Fibroblast of lung (primary cell): ENCODE measurements at regions not wholly inside any gene's neighbourhood (a gene's known extent, or its start where the extent isn't known, plus 50 kb on each side); places are given as distances from the start of the nearest gene placed in this dataset.

Experiments used
- EZH2 ChIP-seq: IDR thresholded peaks from 2 replicates; pipeline ENCODE4 v1.5.1; 2012; ENCODE audit warnings: low read length, control low read depth, mild to moderate bottlenecking; ENCODE audit errors: missing control alignments
- TF ChIP-seq, protein P1 (sequence below), 2 donors: IDR thresholded peaks in 1 of 2; conservative IDR thresholded peaks in 1 of 2; 1 replicate in 1 of 2; 2 replicates in 1 of 2; pipeline ENCODE4 v1.5.1; 2011 to 2012; ENCODE audit warnings: low read length in 2 of 2, control low read depth in 1 of 2, inconsistent platforms in 1 of 2, low read depth in 1 of 2, mild to moderate bottlenecking in 1 of 2

DNA sequence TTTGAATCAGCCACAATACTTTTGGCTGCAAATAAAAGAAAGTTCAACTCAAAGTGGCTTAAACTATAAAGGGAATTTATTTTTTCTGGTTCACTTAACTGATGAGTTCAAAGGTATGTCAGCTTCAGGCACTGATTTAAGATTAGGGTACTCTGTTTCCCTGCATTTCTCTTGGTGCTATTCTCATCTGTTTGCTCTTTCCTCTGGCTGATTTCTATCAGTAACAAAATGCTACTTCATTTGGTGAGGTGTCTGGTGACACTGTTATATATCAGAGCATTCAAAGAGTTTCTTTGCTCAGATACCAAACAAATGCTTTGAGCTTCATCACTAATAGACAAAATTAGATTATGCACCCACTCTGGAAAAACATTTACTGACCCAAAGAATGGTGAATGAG, 65.9 kb upstream of the HTR4 start:
- TF ChIP-seq, protein P1, sequence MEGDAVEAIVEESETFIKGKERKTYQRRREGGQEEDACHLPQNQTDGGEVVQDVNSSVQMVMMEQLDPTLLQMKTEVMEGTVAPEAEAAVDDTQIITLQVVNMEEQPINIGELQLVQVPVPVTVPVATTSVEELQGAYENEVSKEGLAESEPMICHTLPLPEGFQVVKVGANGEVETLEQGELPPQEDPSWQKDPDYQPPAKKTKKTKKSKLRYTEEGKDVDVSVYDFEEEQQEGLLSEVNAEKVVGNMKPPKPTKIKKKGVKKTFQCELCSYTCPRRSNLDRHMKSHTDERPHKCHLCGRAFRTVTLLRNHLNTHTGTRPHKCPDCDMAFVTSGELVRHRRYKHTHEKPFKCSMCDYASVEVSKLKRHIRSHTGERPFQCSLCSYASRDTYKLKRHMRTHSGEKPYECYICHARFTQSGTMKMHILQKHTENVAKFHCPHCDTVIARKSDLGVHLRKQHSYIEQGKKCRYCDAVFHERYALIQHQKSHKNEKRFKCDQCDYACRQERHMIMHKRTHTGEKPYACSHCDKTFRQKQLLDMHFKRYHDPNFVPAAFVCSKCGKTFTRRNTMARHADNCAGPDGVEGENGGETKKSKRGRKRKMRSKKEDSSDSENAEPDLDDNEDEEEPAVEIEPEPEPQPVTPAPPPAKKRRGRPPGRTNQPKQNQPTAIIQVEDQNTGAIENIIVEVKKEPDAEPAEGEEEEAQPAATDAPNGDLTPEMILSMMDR (conservative IDR thresholded peaks at IDR 0.05 in 1 of 2, IDR thresholded peaks at IDR 0.05 in 1 of 2; ENCODE audit: low read depth in 1 of 2, low read length in 2 of 2), result no peak
- TF ChIP-seq EZH2, result no peak
